Keratinocyte (primary cell): ENCODE measurements at regions not wholly inside any gene's neighbourhood (a gene's known extent, or its start where the extent isn't known, plus 50 kb on each side); places are given as distances from the start of the nearest gene placed in this dataset.

ENCODE experiments used
- DNase-seq: peaks from one replicate; pipeline ENCODE4 v3.0.0-alpha.2; 2011; ENCODE audit warnings: low read depth, missing footprints, low spot score
- FAIRE-seq: peaks from 2 replicates; lab custom pipeline; 2011; peaks lifted over from hg19 to GRCh38; lab: Jason Lieb, UNC
- H2AFZ ChIP-seq: 2 replicates; pipeline ENCODE4 v1.6.0; 2012; ENCODE audit warnings: low read length, control low read depth, inconsistent platforms; ENCODE audit not compliant: control insufficient read depth
- H3K27ac ChIP-seq: 2 replicates; pipeline ENCODE4 v1.5.1; 2011; ENCODE audit warnings: low read length; ENCODE audit not compliant: control insufficient read depth, insufficient read depth
- H3K27me3 ChIP-seq: 3 replicates; pipeline ENCODE4 v1.6.0; 2011; ENCODE audit warnings: low read length; ENCODE audit not compliant: control insufficient read depth, insufficient read depth; ENCODE audit errors: extremely low read depth
- H3K36me3 ChIP-seq, 2 experiments: 2 replicates in 1 of 2; 3 replicates in 1 of 2; pipeline ENCODE4 v1.5.1; 2011; ENCODE audit warnings: low read length in 2 of 2, mild to moderate bottlenecking in 1 of 2; ENCODE audit not compliant: control insufficient read depth in 2 of 2, insufficient read depth in 2 of 2; ENCODE audit errors: extremely low read depth in 1 of 2
- H3K4me1 ChIP-seq: 3 replicates; pipeline ENCODE4 v1.5.1; 2011; ENCODE audit warnings: low read length; ENCODE audit not compliant: control insufficient read depth, insufficient read depth; ENCODE audit errors: extremely low read depth
- H3K4me2 ChIP-seq: 3 replicates; pipeline ENCODE4 v1.6.0; 2011; ENCODE audit warnings: low read depth, low read length; ENCODE audit not compliant: control insufficient read depth, insufficient read depth; ENCODE audit errors: extremely low read depth
- H3K4me3 ChIP-seq, 3 experiments: fragments of 200-600 bp in 1 of 3; sonication (generic) in 1 of 3; 2 replicates in 2 of 3; 3 replicates in 1 of 3; pipeline ENCODE4 v1.5.1; 2011 to 2016; ENCODE audit warnings: low read length in 3 of 3, mild to moderate bottlenecking in 3 of 3, control low read depth in 2 of 3, inconsistent platforms in 1 of 3, low read depth in 1 of 3, mixed read lengths in 1 of 3, mixed run types in 1 of 3, moderate library complexity in 1 of 3; ENCODE audit not compliant: control insufficient read depth in 2 of 3, insufficient read depth in 2 of 3; ENCODE audit errors: extremely low read depth in 1 of 3
- H3K79me2 ChIP-seq: 2 replicates; pipeline ENCODE4 v1.6.0; 2012; ENCODE audit warnings: low read length; ENCODE audit not compliant: control insufficient read depth, insufficient read depth
- H3K9ac ChIP-seq: 3 replicates; pipeline ENCODE4 v1.6.0; 2011; ENCODE audit warnings: low read length; ENCODE audit not compliant: control insufficient read depth, insufficient read depth; ENCODE audit errors: extremely low read depth
- H3K9me1 ChIP-seq: 3 replicates; pipeline ENCODE4 v1.6.0; 2011; ENCODE audit warnings: low read length; ENCODE audit not compliant: control insufficient read depth, insufficient read depth; ENCODE audit errors: extremely low read depth
- H3K9me3 ChIP-seq: 2 replicates; pipeline ENCODE4 v1.5.1; 2012; ENCODE audit warnings: low read depth, low read length; ENCODE audit not compliant: control insufficient read depth
- H4K20me1 ChIP-seq: 3 replicates; pipeline ENCODE4 v1.6.0; 2011; ENCODE audit warnings: low read length; ENCODE audit not compliant: control insufficient read depth, insufficient read depth; ENCODE audit errors: extremely low read depth
- EZH2 ChIP-seq: IDR thresholded peaks from one replicate; pipeline ENCODE4 v1.6.1; 2012; ENCODE audit warnings: inconsistent platforms, mild to moderate bottlenecking, low read length, moderate library complexity
- dilution Hi-C: fragments of 300-500 bp; cut with MboI; formaldehyde crosslinking; loops from one replicate; pipeline ENCODE4 v1.7.0; 2020; ENCODE audit warnings: low sequenced_read_pairs; ENCODE audit not compliant: extremely low pct_ligation_motif_present
- TF ChIP-seq, protein P1 (sequence below), 3 experiments: IDR thresholded peaks in 1 of 3; conservative IDR thresholded peaks in 1 of 3; optimal IDR thresholded peaks in 1 of 3; 2 replicates in 2 of 3; 3 replicates in 1 of 3; pipeline versions ENCODE3 to v1.5.1; 2011; ENCODE audit warnings: low read length in 3 of 3, mild to moderate bottlenecking in 3 of 3, moderate library complexity in 2 of 3, control low read depth in 1 of 3, inconsistent platforms in 1 of 3; ENCODE audit not compliant: insufficient read depth in 2 of 3; ENCODE audit errors: extremely low read depth in 1 of 3

DNA sequence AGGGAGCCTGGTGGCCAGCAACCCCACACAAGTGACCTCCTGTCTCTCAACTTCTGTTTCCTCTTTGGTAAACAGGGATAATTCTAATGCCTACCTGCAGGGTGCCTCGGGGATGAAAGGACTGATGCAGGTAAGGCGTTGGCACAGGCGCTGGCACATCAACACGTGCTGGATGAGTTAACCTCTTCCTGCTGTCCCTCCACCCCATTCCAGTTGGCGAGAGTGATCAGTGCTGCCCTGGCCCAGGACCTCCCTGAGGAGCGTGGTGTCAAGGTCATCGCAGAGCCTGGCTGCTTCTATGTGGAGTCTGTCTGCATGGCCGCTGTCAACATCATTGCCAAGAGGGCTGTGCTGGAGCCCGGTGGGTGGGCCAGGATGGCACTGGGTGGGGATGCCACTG lies 69.1 kb upstream of the TINAGL1 start:
- TF ChIP-seq EZH2 = no peak
- TF ChIP-seq, protein P1, sequence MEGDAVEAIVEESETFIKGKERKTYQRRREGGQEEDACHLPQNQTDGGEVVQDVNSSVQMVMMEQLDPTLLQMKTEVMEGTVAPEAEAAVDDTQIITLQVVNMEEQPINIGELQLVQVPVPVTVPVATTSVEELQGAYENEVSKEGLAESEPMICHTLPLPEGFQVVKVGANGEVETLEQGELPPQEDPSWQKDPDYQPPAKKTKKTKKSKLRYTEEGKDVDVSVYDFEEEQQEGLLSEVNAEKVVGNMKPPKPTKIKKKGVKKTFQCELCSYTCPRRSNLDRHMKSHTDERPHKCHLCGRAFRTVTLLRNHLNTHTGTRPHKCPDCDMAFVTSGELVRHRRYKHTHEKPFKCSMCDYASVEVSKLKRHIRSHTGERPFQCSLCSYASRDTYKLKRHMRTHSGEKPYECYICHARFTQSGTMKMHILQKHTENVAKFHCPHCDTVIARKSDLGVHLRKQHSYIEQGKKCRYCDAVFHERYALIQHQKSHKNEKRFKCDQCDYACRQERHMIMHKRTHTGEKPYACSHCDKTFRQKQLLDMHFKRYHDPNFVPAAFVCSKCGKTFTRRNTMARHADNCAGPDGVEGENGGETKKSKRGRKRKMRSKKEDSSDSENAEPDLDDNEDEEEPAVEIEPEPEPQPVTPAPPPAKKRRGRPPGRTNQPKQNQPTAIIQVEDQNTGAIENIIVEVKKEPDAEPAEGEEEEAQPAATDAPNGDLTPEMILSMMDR (optimal IDR thresholded peaks at IDR 0.05 in 1 of 3, IDR thresholded peaks at IDR 0.05 in 1 of 3, conservative IDR thresholded peaks at IDR 0.05 in 1 of 3; ENCODE audit: extremely low read depth in 1 of 3, insufficient read depth in 2 of 3, low read length in 3 of 3) = no peak
- H2AFZ ChIP-seq = no peak overlapping the region
- no peak overlapping the region for H3K27ac ChIP-seq
- H3K9me1 ChIP-seq = no peaks in the 10 kb centered on the region
- H3K4me3 ChIP-seq = no peak overlapping the region
- dilution Hi-C loops = no loop called here
- no peak overlapping the region for H3K9ac ChIP-seq
- peaks cover 12% of the 10 kb centered on the region for H3K27me3 ChIP-seq
- H3K4me2 ChIP-seq = no peak overlapping the region
- no peaks in the 10 kb centered on the region for H3K9me3 ChIP-seq
- peaks cover 7% of the 10 kb centered on the region for H3K4me1 ChIP-seq
- FAIRE-seq = no peak
- H3K36me3 ChIP-seq = no peaks in the 10 kb centered on the region
- no peaks in the 10 kb centered on the region for H3K79me2 ChIP-seq
- H4K20me1 ChIP-seq = no peaks in the 10 kb centered on the region
- DNase-seq = no peak

DNA sequence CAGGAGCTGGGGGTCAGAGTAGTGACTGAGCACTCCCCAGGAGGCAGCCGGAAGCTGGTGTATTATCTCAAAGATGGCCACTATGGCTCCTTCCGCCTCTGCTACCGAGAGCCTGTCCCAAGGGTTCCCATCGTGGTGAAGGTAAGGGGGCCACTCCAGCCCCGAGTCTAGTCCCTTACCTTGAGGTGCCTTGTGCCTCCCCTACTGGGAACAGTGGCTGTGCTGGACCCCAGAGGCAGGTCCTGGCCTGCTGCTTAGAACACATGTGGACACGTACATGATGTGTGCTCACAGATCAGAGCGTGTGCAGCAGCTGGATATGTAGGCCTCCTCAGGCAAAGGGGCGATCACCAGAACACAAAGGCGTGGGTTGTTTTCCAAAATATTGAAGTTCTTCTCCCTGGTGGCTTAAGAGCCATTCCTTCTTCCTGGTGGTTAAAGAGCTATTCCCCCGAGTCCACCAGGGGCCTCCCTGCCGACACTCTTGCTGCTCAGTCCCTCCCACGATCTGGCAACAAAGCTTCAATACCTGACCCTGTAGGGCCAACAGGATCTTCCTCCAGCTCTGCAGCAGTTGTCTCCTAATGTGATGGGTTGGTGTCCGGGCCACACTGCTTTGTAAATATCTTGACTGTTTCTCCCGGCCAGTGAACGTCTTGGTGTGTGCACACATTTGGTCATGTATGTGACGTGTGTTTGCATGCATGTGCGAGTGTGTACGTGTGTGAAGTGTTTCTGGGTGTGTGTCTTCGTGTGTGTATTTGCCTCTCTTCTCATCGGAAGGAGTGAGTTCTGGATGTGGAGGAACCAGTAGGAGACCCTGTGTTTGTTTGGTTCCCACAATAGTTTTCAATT lies 68.4 kb upstream of the TINAGL1 start:
- Histone ChIP-seq H3K4me3 (no peak overlapping the region), H3K27me3 (peaks cover 6% of the 10 kb centered on the region), H3K36me3 (no peaks in the 10 kb centered on the region), H3K4me2 (no peak overlapping the region), H3K9me3 (no peaks in the 10 kb centered on the region), H3K4me1 (peaks cover 7% of the 10 kb centered on the region), H4K20me1 (no peaks in the 10 kb centered on the region), H2AFZ (no peak overlapping the region), H3K27ac (no peak overlapping the region), H3K79me2 (no peaks in the 10 kb centered on the region), H3K9me1 (no peaks in the 10 kb centered on the region), H3K9ac (no peak overlapping the region)
- DNase-seq (no peak), FAIRE-seq (no peak)
- dilution Hi-C loops = no loop called here
- TF ChIP-seq, protein P1 (optimal IDR thresholded peaks at IDR 0.05 in 1 of 3, IDR thresholded peaks at IDR 0.05 in 1 of 3, conservative IDR thresholded peaks at IDR 0.05 in 1 of 3; ENCODE audit: extremely low read depth in 1 of 3, insufficient read depth in 2 of 3, low read length in 3 of 3) = no peak
- no peak for TF ChIP-seq EZH2
